Ishikawa (cell line): ENCODE measurements at regions not wholly inside any gene's neighbourhood (a gene's known extent, or its start where the extent isn't known, plus 50 kb on each side); places are given as distances from the start of the nearest gene placed in this dataset.

Experiments
- CEBPB ChIP-seq: IDR thresholded peaks from 2 replicates; pipeline ENCODE4 v1.6.1; 2012
- CREB1 ChIP-seq: IDR thresholded peaks from 2 replicates; pipeline ENCODE4 v1.6.1; 2012; ENCODE audit warnings: low read depth
- EGR1 ChIP-seq: IDR thresholded peaks from 2 replicates; pipeline ENCODE4 v1.6.1; 2012
- EP300 ChIP-seq: IDR thresholded peaks from 2 replicates; pipeline ENCODE4 v1.6.1; 2012; ENCODE audit warnings: borderline replicate concordance
- FOXM1 ChIP-seq: IDR thresholded peaks from 2 replicates; pipeline ENCODE4 v1.6.1; 2012; ENCODE audit warnings: low read depth, borderline replicate concordance
- NFIC ChIP-seq: IDR thresholded peaks from 2 replicates; pipeline ENCODE4 v1.6.1; 2012
- RAD21 ChIP-seq: IDR thresholded peaks from 2 replicates; pipeline ENCODE4 v1.6.1; 2012; ENCODE audit warnings: low read depth
- TAF1 ChIP-seq: IDR thresholded peaks from 2 replicates; pipeline ENCODE4 v1.6.1; 2012; ENCODE audit warnings: low read depth, mild to moderate bottlenecking
- TCF12 ChIP-seq: IDR thresholded peaks from 2 replicates; pipeline ENCODE4 v1.6.1; 2012; ENCODE audit warnings: low read depth
- TEAD4 ChIP-seq: IDR thresholded peaks from 2 replicates; pipeline ENCODE4 v1.6.1; 2012
- YY1 ChIP-seq: IDR thresholded peaks from 2 replicates; pipeline ENCODE4 v1.6.1; 2012; ENCODE audit warnings: low read depth
- ZBTB7A ChIP-seq: IDR thresholded peaks from 2 replicates; pipeline ENCODE4 v1.6.1; 2012; ENCODE audit warnings: low read depth
- TF ChIP-seq, protein P1 (sequence below): IDR thresholded peaks from 2 replicates; pipeline ENCODE4 v1.6.1; 2012; ENCODE audit warnings: low read depth, mild to moderate bottlenecking
- TF ChIP-seq, protein P2 (sequence below): IDR thresholded peaks from 2 replicates; pipeline ENCODE4 v1.6.1; 2012
- TF ChIP-seq, protein P3 (sequence below): IDR thresholded peaks from 2 replicates; pipeline ENCODE4 v1.6.1; 2012

DNA sequence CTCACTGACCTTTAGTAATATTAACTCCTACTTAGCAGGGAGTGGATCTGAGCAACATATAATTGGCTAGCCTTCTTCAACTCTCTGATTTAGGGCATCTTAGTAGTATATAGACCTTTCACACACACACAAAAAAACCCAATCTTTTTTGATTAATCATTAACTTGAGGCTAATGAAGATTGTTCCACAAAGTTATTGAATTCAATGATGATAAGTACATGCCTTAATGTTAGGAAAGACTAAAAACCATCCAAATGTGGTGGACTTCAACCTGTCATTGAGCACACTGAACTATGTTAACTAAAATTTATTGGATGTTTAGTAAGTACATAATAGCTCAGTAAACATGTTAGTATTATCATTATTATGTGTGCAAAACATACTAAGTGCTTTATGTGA is 179.4 kb upstream of the SLC25A13 start:
- TF ChIP-seq TCF12: no peak

DNA sequence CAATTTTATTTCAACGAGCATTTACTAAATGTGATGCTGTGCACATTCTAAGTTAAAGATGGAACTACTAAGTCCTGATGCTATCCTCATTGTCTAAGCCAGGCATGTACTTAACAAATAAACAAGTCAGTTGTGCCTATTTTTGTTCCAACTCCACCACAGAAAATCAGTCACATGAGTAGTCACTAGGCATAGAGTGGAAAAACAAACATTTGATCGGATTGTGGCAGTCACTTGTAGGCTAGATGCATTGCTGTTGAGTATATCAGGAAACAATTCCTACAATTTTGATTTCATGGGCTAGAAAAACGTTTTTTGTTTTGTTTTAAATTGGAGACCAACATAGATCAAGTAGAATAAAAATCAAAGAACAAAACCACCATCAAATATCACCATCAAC is 177.6 kb upstream of the SLC25A13 start:
- TF ChIP-seq, protein P1, sequence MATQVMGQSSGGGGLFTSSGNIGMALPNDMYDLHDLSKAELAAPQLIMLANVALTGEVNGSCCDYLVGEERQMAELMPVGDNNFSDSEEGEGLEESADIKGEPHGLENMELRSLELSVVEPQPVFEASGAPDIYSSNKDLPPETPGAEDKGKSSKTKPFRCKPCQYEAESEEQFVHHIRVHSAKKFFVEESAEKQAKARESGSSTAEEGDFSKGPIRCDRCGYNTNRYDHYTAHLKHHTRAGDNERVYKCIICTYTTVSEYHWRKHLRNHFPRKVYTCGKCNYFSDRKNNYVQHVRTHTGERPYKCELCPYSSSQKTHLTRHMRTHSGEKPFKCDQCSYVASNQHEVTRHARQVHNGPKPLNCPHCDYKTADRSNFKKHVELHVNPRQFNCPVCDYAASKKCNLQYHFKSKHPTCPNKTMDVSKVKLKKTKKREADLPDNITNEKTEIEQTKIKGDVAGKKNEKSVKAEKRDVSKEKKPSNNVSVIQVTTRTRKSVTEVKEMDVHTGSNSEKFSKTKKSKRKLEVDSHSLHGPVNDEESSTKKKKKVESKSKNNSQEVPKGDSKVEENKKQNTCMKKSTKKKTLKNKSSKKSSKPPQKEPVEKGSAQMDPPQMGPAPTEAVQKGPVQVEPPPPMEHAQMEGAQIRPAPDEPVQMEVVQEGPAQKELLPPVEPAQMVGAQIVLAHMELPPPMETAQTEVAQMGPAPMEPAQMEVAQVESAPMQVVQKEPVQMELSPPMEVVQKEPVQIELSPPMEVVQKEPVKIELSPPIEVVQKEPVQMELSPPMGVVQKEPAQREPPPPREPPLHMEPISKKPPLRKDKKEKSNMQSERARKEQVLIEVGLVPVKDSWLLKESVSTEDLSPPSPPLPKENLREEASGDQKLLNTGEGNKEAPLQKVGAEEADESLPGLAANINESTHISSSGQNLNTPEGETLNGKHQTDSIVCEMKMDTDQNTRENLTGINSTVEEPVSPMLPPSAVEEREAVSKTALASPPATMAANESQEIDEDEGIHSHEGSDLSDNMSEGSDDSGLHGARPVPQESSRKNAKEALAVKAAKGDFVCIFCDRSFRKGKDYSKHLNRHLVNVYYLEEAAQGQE: no peak
- TF ChIP-seq NFIC (no peak), TEAD4 (no peak), TAF1 (no peak), TCF12 (no peak), ZBTB7A (no peak), FOXM1 (no peak), YY1 (no peak), EP300 (no peak), EGR1 (no peak), CEBPB (no peak)
- TF ChIP-seq, protein P2, sequence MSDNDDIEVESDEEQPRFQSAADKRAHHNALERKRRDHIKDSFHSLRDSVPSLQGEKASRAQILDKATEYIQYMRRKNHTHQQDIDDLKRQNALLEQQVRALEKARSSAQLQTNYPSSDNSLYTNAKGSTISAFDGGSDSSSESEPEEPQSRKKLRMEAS: no peak

DNA sequence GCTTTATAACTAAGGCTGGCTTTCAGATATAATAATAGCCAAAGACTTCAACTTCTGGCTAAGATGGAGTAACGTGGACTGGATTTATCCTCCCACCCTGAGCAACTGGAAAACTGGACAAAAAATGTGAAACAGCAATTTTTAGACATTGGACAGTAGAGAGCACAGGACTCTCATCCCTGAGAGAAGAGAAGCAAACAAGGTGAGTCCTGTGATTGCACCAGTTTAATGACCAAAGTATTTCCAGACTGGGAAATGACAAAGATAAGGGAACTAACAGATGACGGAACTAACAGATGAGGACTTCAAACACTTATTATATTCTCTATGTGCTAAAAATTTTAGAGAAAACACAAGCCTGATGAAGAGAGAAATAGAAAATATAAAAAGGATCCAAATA is 175.7 kb upstream of the SLC25A13 start:
- no peak for TF ChIP-seq FOXM1
- TF ChIP-seq YY1: no peak
- no peak for TF ChIP-seq ZBTB7A
- TF ChIP-seq, protein P2: no peak
- TF ChIP-seq TCF12: no peak
- TF ChIP-seq, protein P1: no peak
- no peak for TF ChIP-seq CREB1
- TF ChIP-seq EGR1: no peak
- TF ChIP-seq TAF1: no peak
- no peak for TF ChIP-seq TEAD4
- TF ChIP-seq RAD21: no peak
- TF ChIP-seq, protein P3, sequence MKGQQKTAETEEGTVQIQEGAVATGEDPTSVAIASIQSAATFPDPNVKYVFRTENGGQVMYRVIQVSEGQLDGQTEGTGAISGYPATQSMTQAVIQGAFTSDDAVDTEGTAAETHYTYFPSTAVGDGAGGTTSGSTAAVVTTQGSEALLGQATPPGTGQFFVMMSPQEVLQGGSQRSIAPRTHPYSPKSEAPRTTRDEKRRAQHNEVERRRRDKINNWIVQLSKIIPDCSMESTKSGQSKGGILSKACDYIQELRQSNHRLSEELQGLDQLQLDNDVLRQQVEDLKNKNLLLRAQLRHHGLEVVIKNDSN: no peak
- TF ChIP-seq NFIC: no peak
- TF ChIP-seq CEBPB: no peak
- TF ChIP-seq EP300: no peak

DNA sequence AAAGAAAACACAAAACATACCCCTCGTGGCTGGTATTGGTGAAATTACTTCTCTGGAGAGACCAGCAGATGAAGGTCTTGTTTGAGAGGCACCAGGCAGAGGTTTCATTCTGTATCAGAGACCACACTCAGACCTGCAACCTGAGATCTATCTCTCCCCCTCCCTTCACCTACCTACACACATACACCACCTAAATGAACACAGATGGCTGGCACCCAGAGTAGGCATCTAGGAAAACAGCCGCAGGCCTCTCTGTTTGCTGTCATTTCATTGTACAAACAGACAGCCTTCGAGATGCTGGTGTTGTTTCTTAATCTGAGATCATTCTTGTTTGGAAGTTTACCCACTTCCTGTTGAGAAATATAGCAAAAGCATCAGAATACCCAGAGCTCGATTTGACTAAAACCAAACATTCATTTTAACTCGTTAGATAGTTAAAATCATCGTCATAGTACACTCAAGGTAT is 173.9 kb upstream of the SLC25A13 start:
- TF ChIP-seq, protein P1: no peak
- TF ChIP-seq, protein P2: no peak
- no peak for TF ChIP-seq RAD21
- no peak for TF ChIP-seq TEAD4
- TF ChIP-seq TAF1: no peak
- no peak for TF ChIP-seq NFIC
- no peak for TF ChIP-seq TCF12
- no peak for TF ChIP-seq EGR1
- TF ChIP-seq YY1: no peak
- TF ChIP-seq FOXM1: no peak

DNA sequence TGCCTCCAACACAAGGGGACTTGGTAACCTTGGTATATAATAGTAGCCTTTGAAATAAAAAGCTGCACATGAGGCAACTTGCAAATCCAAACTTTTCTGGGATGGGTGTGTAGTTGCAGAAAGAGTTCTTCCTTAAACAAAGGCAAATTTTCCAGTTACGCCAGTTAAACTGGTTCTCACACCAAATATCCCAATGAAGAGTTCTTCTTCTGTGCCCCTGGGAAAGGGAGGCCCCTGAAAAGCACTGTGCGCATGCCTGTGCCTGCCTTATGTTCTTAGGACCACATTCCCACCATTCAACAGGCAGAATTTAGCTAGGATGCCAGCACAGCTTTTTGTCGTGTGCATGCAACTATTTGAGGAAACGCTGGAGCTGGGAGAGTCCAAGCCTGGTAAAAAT is 164.8 kb upstream of the SLC25A13 start:
- TF ChIP-seq FOXM1: no peak
- no peak for TF ChIP-seq ZBTB7A
- TF ChIP-seq, protein P1: no peak
- TF ChIP-seq EP300: no peak
- no peak for TF ChIP-seq CEBPB
- no peak for TF ChIP-seq TEAD4
- TF ChIP-seq RAD21: no peak
- TF ChIP-seq, protein P2: no peak
- no peak for TF ChIP-seq TCF12
- no peak for TF ChIP-seq EGR1
- no peak for TF ChIP-seq CREB1
- no peak for TF ChIP-seq NFIC
- TF ChIP-seq YY1: no peak
- TF ChIP-seq TAF1: no peak
- TF ChIP-seq, protein P3: no peak
